HG03095 (cell line): ENCODE measurements at regions not wholly inside any gene's neighbourhood (a gene's known extent, or its start where the extent isn't known, plus 50 kb on each side); places are given as distances from the start of the nearest gene placed in this dataset.

Experiments used
- ATAC-seq: cut with Tn5 transposase; IDR thresholded peaks from one replicate; pipeline ENCODE4 v1.9.1; 2021; ENCODE audit warnings: moderate library complexity; ENCODE audit not compliant: unreplicated experiment

DNA sequence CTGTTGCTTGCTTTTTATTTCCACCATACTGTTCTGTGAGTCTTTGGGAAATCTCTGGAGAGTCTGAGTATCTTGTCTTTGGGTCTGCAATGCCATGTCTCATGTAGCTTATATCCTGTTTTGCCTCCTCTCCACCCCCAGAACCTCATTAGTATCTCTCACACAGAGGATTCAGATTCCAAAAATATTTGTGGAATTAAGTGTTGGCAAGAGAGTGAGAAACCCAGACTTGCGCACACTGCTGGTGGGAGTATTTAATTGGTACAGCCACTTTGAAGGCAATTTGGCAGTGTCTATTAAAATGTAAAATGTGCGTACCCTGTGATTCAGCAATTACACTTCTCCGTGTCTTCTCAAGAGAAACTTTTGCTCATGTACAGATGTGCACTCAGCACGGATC is 68.6 kb downstream of the ZNF621 start:
- ATAC-seq, result no peak

DNA sequence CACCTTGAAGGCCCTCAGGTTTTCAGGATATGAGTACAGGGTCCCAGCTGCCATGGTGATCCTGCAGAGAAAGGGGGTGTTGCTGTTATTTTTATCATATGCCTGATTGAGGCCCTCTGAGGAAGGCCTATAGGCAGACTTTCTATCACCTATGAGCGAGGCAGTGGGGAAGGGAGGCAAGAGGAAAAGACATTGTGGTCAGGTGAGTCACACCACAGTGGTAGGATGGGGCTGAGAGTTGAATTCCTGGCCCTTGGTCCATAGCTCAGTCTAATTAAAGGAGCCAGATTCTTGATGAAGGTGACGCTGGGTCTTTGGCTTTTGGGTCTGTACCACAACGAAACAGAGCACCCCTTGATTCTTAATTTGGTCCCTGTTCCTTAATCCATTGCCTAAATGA is 72.7 kb downstream of the ZNF621 start:
- no peak for ATAC-seq

DNA sequence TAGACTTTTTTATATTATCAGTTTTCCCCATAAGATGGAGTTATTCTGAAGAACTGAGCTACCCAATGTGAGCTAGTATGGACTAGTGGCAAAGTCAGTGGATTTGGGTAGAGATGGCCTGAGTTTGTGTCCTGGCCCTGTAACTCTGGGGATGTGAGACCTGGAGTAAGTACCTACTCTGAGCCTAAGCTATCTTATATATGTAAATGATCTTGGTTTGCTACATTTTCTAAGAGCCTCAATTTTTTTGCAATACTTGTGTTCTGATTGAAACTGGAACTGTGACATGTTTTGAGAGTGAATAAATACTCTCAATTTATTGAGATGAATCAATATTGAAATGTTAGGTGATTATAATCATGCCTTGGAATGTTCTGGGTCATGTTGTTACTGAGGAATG is 73.6 kb downstream of the ZNF621 start:
- no peak for ATAC-seq

DNA sequence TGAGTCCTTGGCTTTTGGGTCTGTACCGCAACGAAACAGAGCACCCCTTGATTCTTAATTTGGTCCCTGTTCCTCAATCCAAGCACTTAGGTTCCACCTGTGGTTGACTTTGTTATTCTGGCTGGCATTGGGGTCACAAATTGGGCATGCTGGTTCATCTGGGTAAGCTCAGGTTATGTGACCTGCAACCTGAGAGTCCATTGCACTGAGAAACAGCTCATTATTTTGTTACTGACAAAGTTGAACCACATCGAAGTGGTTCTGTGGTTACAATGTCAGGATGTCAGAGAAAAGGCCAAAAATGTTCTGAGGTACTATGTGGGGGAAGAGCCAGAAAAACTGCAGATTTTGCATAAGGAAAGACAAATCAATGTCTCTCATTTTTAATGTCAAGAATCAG is 74.2 kb downstream of the ZNF621 start:
- no peak for ATAC-seq

DNA sequence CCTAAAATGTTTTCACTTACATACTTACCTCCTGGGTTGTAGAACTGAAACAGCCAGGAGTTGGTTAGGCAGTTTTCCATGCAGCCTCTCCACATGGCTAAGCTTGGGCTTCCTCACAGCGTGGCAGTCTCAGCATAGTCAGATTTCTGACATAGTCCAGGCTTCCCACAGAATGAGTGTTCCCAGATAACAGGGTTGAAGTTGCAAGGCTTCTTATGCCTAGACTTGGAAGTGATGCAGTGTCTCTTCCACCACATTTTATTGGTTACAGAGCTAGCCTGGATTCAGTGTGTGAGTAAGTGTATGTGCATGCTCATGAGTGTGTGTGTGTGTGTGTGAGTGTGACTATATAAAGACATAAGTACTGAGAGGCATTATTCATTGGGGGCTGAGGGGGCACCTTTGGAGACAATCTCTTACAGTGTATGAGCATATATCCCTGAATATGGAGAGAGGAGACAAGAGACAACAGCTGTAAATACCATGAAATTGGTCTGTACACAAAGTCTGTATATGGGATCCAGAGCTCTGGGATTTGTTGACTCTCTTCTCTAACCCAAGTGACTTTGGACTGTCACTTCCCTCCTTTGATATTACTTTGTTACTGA is 78.1 kb downstream of the ZNF621 start:
- ATAC-seq, result no peak

DNA sequence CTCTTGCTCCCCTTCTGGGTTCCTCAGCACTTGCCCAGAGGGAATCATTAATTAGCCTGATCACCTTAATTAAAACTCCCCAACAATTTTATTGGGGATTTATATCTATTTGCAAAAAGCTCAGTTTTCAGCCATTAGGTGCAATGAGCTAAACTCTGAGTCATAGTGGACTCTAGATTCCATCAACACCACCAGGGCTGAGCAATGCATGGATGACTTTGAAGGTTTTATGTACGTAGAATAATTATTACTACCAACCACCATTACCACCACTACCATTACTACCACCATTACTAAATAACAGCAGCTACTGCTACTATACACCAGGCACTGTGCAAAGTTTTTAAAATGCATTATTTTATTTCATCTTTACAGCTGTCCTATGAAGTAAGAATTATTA is 81.2 kb downstream of the ZNF621 start:
- no peak for ATAC-seq

DNA sequence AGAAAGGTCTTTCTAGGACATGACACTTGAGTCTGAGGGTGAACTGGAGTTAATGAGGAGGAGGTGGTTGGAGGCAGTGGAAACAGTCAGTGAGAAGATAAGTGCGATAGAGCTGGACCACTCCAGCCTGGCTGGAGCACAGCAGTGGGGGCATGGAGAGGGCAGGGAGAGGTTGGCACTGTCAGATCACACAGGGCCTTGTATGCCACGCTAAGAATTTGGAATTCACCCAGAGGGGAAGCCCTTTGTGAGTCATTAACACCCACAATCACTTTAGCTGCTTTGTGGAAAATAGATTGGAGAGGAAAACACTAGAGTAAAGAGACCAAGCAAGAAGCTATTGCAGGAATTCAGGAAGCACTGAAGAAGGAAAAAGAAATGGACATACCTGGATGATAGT is 83.3 kb downstream of the ZNF621 start:
- no peak for ATAC-seq

DNA sequence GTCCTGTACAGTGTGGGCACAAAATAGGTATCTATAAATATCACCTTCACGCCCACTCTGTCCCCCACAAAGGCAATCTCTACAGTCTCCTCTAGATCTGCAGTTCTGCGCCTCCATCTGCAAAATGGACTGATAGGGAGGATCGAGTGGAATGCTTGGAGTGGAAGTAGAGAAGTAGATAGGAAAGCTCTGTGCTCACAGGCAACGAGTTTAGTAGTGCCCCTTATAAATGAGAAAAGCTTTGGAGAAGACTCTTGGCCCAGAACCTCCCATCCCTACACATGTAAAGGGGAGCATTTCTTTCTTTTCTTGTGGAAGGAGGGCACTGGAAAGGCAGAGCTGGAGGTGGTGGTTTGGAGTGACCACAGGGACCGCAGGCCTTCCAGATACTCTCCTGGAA is 88.5 kb downstream of the ZNF621 start:
- ATAC-seq, result no peak

DNA sequence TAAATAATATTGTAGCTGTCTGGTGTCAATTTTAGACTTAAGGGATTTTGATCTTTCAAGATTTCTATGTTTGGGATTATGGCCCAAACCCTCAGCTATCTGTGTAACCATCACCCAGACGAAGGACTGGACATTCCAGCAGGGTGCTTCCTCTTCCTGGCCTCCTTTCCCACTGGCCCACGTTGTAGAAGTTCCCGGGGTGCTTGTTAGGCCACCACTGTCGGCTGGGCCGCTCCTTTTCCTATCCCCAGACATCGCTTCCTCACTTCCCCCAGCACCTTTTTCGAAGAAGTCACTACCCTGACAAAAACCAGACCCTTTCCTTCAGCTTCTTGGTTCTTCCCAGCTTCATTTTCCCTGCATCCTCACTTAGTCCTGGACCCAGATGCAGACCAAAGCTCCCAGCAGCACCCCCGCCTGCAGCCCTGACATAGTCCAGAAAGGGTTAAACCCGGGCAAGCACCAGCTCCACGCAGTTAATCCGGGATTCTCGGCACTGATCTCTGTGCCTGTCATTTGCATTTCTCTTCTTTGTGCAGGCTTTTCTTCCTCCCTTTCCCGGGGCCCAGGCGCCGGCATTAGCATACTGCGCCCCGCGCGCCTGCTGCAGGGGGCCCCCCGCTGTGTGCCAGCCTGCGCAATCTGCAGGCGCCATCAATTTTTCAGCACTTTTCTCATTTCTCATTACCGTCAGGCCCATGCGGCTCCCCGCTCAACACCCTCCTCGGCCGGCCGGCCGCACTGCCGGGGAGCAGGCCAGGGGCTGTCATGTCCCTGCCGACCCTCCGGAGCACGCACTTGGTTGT is 90.6 kb downstream of the ZNF621 start:
- no peak for ATAC-seq

DNA sequence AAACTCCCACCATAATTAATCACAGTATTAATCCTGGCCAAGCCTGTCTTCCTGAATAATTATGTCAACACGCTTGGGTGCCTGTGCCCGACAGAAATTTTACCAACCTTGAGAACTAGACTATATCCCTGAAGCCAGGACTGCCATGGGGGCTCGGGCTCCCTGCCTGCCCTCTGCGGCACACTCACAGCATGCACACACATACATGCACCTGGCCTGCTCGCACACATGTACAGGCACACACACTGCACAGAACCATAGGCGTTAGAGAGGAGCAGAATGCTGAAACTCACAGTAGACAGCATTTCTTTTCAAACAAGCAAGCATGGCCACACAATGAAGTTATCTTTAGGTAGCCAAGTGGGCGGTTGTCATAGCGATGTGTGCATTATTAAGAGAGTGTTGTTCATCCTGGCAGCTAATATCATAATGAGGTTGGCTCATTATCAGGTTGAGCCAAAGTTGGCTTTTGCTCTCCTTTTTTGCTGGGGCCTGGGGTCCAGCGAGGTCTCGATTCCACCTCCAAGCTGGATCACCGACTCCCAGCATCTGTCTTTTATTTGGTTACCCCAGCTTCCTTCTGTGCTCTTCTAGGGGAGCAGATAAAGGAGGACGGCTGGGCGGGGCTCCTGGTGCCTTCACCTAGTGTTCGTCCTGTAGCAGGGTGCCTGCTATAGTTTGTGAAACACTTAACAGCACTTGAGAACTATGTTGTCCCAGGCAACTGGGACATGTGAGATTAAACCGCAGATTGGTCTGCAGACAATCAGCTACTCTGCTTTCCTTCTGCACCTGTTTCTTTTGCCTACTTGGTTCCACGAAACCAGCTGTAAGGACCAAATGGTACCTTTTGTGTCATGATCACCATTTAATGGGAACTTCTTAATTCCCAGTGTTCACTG is 91.4 kb downstream of the ZNF621 start:
- no peak for ATAC-seq

DNA sequence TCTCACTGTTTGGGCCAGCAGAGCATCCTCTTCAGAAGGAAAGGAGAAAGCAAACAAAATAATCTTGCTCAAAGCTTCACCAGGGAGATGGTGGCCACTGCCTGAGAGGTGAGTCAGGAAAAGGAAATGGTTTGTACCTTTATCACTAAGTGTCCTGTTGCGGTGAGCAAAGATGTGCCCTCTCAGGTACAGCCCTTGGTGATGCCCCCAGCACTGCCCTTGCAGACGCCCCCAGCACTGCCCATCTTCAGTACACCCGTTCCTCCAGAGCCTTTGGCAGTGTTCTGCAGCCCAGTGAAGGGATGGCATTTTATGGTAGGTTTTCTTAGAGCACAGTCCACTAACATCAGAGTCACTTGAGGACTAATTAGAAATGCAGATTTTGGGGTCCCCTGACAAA is 92.3 kb downstream of the ZNF621 start:
- no peak for ATAC-seq

DNA sequence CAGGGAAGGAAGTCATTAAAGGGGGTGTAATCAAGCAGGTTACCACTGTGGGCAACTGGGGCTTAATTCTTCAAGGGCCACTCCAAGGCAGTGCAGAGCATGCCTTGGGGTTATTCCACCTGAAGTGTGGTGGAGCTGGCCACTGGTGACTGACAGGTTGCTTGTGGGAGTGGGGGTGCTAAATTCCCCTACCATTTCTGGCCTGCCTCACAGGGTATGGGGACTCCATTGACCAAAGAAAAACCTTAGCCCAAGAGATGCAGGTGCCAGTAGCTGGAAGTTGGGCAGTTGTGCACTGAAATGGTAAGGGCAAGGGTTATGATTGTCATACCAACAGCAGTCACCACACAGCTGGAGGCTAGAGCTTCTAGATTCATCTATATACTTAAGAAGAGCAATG is 93.4 kb downstream of the ZNF621 start:
- no peak for ATAC-seq

DNA sequence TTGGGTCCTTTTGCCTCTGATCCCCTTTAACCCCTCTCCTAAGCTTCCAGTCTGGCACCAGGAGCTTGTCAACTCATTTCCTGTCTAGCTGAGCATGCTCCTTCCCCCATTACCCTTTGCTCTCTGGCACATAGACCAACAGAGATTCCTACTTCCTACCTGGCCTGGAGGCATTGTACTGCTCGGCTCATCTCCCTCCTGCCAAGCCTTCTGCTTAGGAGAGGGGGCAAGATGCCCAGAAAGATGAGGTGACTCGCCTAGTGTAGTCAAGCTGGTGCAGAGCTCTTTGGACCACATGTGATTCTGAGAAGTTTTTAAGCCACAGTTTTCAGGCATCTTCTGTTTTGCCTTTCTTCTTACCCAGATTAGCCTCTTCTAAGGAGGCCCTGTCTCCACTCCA is 95.4 kb downstream of the ZNF621 start:
- ATAC-seq, result no peak

DNA sequence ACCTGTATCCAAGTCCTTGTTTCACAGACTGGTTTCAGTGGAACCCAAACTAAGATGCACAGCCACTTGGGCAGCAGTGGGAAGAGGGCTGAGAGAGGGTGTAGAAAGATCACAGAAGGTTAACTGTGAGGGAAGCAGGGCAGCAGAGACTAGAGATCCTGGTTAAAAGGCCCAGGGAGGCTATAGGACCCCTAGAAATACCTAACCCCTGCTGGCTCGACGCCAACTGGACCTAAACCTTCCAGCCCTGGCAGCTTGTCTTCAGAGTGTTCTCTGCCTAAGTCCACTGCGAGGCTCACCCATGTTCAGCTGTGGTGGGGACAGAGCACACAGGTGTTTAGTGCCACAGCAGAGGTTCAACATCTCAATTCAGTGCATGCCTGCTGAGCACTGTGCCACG is 96.5 kb downstream of the ZNF621 start:
- no peak for ATAC-seq

DNA sequence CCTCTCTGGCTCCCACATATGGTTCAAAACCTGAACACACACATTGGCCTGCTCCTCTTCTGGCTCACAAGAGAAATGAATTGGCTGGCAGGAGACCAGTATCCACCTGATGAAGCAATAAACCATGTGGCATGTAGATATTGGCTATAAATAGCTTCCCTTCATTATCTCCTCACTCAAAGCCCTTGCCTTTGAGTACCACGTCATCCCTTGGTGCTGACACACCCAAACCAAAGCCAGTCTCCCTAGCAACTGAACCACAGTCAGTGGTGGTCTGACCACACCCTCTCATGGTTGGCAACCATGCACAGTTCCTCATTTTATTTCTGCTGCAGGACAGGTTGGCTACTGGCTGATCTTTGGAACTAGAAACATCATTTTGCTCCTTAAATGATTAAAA is 98.8 kb downstream of the ZNF621 start:
- ATAC-seq, result no peak

DNA sequence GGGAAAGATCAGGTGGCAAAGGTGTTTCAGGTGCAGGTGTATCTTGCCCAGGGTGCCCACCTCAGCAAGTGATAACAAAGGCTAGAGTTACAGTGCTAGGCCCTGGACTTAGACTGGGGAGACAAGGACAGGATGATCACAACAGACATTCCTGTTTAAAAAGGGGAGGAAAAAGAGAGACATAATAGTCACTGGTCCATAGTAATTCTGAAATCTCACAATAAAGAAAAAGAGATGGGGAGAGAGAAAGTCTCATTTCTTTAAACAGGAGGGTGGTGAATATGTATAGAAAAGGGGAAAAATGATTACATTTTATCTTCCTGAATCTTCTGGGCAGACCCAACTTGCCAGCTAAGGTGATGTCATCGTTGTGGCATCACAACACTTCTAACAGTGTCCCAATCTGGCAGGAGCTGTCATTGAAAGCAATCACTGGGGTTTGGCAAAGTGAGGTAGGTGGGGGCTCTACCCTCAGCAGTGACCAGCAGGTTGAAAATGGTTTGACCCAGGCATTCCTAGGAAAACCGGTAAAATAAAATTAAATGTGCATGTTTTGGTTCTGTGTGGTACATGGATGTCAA is 99.5 kb downstream of the ZNF621 start:
- ATAC-seq, result no peak

DNA sequence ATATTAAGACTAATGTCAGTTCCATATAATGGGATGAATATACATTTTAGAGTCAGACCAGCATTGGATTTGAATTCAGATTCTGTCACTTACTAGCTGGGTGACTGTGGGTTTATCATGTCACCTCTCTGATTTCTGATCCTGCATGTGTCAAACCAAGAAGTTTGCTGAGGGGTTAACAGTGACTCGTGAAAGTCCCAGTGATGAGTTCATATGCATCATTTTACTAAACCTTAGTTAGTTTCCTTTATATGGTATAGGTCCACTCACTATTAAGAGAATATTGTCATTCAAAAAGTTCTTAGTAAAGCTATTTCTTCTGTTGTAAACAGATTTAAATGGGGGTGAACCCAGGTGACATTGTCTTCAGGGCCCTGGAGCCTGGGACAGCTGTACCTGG is 102.3 kb downstream of the ZNF621 start:
- ATAC-seq, result no peak

DNA sequence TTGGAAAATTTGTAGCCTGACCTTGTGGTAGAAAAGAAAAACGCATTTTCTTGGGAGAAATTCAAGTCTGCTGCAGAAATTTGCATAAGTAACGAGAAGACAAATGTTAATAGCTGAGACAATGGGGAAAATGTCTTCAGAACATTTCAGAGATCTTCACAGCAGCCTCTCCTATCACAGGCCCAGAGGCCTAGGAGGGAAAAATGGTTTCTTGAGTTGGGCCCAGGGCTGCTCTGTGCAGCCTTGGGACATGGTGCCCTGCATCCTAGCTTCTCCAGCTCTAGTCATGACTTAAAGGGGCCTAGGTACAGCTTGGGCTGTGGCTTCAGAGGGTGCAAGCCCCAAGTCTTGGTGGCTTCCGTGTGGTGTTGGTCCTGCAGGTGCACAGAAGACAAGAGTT is 104.2 kb downstream of the ZNF621 start:
- no peak for ATAC-seq

DNA sequence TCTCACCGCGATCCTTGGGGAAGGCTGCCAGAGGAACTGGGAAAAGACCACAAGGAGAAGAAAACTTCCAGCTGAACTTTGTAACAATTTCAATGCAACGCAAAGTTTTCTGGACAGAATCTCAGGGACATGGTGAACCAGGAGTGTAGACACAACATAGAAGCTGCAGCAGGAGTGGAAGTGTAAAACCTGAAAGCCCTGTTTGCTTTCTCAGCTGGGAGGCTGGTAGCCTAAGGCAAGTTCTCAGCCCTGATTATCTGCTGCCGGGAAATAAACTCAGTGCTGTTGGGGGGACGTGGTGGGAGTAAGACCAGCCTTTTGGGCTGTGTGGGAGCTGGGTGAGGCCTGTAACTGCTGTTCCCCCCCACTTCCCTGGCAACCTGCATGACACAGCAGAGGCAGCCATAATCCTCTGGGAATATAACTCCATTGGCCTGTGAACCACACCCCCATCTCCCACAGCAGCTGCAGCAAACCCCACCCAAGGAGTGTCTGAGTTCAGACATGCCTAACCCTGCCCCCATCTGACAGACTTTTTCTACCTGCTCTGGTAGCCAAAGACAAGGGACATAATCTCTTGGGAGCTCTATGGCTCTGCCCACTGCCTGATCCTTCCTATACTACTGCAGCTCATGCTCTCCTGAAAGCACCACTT is 106.7 kb downstream of the ZNF621 start:
- ATAC-seq, result no peak

DNA sequence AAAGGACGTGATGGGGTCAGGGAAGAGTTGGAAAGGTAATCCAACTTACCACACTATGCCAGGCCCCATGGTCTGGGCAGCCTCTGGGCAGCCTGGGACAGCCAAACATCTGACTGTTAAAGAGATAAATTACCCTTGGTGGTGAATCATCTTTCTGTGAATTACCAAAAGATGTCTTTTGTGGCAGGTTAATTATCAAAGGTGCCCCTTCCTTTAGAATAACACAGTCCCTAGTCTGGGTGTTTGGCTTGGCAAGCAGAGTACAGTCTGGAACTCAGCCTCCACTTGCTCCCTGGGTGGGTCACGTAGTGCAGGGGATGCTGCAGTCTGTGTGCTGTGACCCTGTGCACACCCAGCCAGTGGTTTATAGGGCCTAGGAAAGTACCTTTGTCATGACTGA is 113.1 kb downstream of the ZNF621 start:
- ATAC-seq, result no peak

DNA sequence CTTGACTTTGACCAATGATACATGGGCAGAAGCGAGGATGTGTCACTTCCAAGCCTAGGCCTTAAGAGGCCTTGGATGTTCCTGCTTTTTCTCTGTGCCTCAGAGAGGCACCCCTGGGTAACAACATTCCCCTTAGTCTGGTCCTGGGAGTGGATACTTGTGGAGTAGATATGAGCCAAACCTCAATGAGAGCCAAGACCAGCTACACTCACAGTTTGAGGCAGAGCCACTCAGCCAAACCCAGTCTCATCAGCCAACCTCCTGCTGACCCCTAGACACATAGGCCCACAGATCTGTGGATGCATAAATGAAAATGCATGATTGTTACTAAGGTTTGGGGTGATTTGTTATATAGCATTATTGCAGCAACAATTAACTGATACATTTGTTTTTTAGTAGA is 114.2 kb downstream of the ZNF621 start:
- no peak for ATAC-seq
